ENCODE measurements at regions not wholly inside any gene's neighbourhood (a gene's known extent, or its start where the extent isn't known, plus 50 kb on each side); places are given as distances from the start of the nearest gene placed in this dataset.

- TF ChIP-seq POLR2A (IDR thresholded peaks at IDR 0.05): no peak
- no peak for TF ChIP-seq CTCF (IDR thresholded peaks at IDR 0.05)
These were observed 273.9 kb downstream of the GADD45G start for GRCh38 chr9:89878687-89879086.
